Nephron (organoid): ENCODE measurements at regions not wholly inside any gene's neighbourhood (a gene's known extent, or its start where the extent isn't known, plus 50 kb on each side); places are given as distances from the start of the nearest gene placed in this dataset.

ENCODE experiments used
- H3K27ac Mint-ChIP-seq, 3 experiments: 2 replicates each; pipeline ENCODE4 v1.8.0; 2020; ENCODE audit warnings: mixed read lengths in 3 of 3, mild to moderate bottlenecking in 2 of 3, moderate library complexity in 1 of 3
- H3K27me3 Mint-ChIP-seq: 2 replicates; pipeline ENCODE4 v1.8.0; 2021; ENCODE audit warnings: low read depth, mild to moderate bottlenecking, moderate library complexity, mixed read lengths
- H3K36me3 Mint-ChIP-seq: 2 replicates; pipeline ENCODE4 v1.8.0; 2020; ENCODE audit warnings: low read depth, mixed read lengths
- H3K4me1 Mint-ChIP-seq: 2 replicates; pipeline ENCODE4 v1.8.0; 2020; ENCODE audit warnings: mixed read lengths
- H3K4me3 Mint-ChIP-seq, 3 experiments: 2 replicates each; pipeline ENCODE4 v1.8.0; 2020; ENCODE audit warnings: mild to moderate bottlenecking in 3 of 3, mixed read lengths in 3 of 3, moderate library complexity in 2 of 3
- H3K9me3 Mint-ChIP-seq: 2 replicates; pipeline ENCODE4 v1.8.0; 2020; ENCODE audit warnings: mixed read lengths
- CTCF ChIP-seq, 3 experiments: fragments of 200-600 bp; sonication (generic); IDR thresholded peaks; one replicate each; pipeline ENCODE4 v1.5.0; 2021; ENCODE audit warnings: antibody characterized with exemption in 3 of 3; ENCODE audit not compliant: unreplicated experiment in 3 of 3

DNA sequence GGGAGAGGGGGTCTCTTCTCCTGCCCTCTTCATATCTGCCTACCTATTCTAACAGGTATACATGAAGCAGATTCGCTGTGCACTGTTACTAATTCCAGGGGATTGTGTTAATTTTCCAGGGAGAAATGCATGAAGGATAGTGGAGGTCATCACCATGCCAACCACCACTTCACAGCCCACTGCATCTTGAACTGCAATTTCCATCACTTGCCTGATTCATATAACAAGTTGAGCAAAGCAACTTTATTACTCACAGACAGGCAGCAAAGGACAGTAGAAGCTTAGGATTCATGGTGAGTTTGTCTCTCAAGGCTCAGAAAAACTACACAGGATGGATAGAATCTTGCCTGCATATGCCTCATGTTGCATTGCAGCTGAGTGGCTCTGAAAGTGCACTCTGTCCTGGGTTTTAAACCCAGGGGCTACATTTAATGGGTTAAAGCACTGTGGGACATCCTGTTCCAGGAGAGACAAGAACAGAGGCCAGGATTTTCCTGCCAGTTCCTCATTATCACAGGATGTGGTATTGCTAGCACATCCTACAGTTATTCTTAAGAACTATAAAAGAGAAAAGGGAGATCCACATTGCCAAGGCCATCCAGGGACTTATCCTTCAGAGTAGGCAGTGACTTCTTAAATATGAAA lies 136.9 kb upstream of the PRSS1 start:
- no peak overlapping the region for H3K27ac Mint-ChIP-seq
- H3K27me3 Mint-ChIP-seq = peaks cover 25% of the 10 kb centered on the region
- H3K9me3 Mint-ChIP-seq = no peaks in the 10 kb centered on the region
- H3K36me3 Mint-ChIP-seq = no peaks in the 10 kb centered on the region
- TF ChIP-seq CTCF (IDR thresholded peaks at IDR 0.05; ENCODE audit: unreplicated experiment in 3 of 3) = no peak
- H3K4me1 Mint-ChIP-seq = no peaks in the 10 kb centered on the region
- no peak overlapping the region for H3K4me3 Mint-ChIP-seq

DNA sequence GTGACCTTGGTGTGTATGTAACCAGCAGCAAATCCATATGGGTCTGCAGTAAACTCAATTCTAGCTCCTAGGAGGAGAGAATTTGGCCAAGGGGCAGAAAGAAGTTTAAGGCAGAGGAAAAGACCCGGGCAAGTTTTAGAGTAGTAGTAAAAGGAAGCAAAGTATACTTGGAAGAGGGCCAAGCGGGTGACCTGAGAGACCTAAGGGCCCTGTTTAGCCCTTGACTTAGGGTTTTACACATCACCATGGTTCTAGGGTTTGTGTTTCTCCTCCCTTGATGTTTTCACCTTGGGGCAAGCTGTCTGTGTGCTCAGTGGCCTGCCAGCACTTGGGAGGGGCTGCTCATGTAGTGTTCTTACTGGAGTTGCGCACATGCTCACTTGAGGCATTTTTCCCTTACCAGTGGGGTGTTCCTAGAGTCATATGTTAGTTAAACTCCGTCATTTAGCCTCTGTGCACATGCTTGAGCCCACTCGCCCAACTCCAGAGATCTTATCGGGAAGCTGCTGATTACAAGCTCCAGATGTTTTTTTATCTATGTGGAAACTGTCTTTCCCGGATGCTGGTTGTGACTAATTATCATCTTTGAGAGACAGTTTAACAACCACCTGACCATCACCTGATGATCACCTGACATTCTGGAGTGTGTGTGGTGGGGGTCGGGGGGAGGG lies 137.6 kb upstream of the PRSS1 start:
- no peak overlapping the region for H3K4me3 Mint-ChIP-seq
- H3K36me3 Mint-ChIP-seq = no peaks in the 10 kb centered on the region
- H3K27me3 Mint-ChIP-seq = peaks cover 25% of the 10 kb centered on the region
- TF ChIP-seq CTCF (IDR thresholded peaks at IDR 0.05; ENCODE audit: unreplicated experiment in 3 of 3) = no peak
- H3K27ac Mint-ChIP-seq = no peak overlapping the region
- H3K9me3 Mint-ChIP-seq = no peaks in the 10 kb centered on the region
- H3K4me1 Mint-ChIP-seq = no peaks in the 10 kb centered on the region

DNA sequence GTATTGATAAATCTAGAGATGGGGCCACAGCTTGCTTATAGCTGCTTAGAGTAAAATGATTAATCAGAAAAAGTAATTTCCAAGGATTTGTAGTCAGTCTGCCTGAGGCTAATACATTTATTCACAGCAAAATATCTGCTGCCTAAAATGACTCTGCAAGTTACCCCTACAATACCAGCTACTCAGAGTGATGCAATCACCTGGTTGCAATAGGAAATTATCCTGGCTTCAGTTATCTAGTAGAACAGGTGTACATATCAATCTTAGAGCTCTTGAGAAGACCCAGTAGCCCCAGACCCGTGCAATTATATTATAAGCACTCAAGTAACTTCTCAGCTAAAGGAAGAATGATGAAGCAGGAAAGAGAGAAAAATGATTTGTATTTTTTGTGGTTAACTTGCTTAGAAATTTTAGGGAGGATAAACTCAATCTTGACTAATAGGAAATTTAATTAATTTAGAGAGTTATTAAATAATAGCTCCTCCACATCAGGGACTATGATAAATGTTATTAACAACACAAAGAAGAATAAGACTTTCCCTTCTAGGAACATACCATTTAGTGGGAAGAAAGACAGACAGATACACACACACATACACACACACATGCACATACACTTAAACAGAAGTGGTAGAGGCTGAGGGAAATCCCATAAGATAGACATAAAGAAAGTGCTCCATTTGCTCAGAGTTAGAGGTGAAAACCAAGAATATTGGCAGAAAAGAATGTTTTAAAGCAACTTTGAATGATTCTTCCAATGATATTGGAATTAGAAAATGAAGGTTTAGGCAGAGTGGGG lies 140.4 kb upstream of the PRSS1 start:
- Mint-ChIP-seq H3K27me3 (peaks cover 22% of the 10 kb centered on the region), H3K36me3 (no peaks in the 10 kb centered on the region), H3K4me1 (no peaks in the 10 kb centered on the region), H3K9me3 (no peaks in the 10 kb centered on the region), H3K27ac (no peak overlapping the region), H3K4me3 (no peak overlapping the region)
- TF ChIP-seq CTCF (IDR thresholded peaks at IDR 0.05; ENCODE audit: unreplicated experiment in 3 of 3) = no peak

DNA sequence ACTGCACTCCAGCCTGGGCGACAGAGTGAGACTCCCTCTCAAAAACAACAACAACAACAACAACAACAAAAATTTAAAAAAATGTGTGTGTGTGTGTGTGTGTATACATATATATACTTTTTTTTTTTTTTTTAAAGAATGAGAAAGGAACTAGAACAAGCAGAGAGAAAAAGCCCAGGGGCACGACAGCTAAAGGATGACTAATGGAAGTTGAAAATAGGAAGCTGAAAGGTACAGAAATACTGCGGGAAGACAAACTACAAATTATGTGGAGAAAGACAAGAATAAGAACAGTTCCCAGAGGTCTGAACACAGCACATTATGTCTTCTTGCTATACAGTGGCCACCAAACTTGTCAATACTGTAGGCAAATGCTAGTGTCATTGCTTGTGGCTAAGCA lies 141.9 kb upstream of the PRSS1 start:
- no peaks in the 10 kb centered on the region for H3K9me3 Mint-ChIP-seq
- H3K4me1 Mint-ChIP-seq = no peaks in the 10 kb centered on the region
- peaks cover 27% of the 10 kb centered on the region for H3K27me3 Mint-ChIP-seq
- no peak overlapping the region for H3K4me3 Mint-ChIP-seq
- no peak overlapping the region for H3K27ac Mint-ChIP-seq
- TF ChIP-seq CTCF (IDR thresholded peaks at IDR 0.05; ENCODE audit: unreplicated experiment in 3 of 3) = no peak
- H3K36me3 Mint-ChIP-seq = no peaks in the 10 kb centered on the region

- peaks cover 30% of the 10 kb centered on the region for H3K27me3 Mint-ChIP-seq
- no peaks in the 10 kb centered on the region for H3K36me3 Mint-ChIP-seq
- TF ChIP-seq CTCF (IDR thresholded peaks at IDR 0.05; ENCODE audit: unreplicated experiment in 3 of 3) = no peak
Measured at GRCh38 chr7:142606081-142606480, 143.2 kb upstream of the PRSS1 start.

More at GRCh38 chr7:142606081-142606480, 143.2 kb upstream of the PRSS1 start:
- Mint-ChIP-seq H3K4me3 (no peak overlapping the region), H3K27ac (no peak overlapping the region), H3K4me1 (no peaks in the 10 kb centered on the region), H3K9me3 (no peaks in the 10 kb centered on the region)
